ENCODE measurements at regions not wholly inside any gene's neighbourhood (a gene's known extent, or its start where the extent isn't known, plus 50 kb on each side); places are given as distances from the start of the nearest gene placed in this dataset.

DNA sequence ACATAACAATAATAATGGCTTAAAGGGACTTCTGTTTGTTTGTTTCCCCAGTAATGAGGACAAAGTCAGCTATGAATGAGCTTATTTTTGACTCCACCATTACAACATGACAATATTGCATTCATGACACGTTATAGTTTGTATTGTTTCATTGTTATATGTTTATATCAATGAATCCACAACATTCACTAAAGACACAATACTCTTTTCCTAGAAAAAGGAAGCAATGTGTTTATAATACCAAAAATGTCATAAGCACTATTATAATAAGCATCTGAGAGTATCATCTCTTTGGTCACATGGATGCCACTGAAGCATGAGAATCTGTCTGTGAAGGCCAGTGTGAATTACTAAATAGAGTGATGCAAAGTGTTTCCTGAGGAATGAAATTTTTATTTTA, 1026.9 kb upstream of the C9orf72 start:
- Histone ChIP-seq H3K9ac (ENCODE audit: insufficient read length, low read depth) (no peak overlapping the region), H3K4me1 (ENCODE audit: insufficient read depth, insufficient read length) (no peaks in the 10 kb centered on the region), H3K36me3 (ENCODE audit: insufficient read depth, insufficient read length, low read length) (no peaks in the 10 kb centered on the region), H3K27me3 (ENCODE audit: insufficient read depth, insufficient read length) (no peaks in the 10 kb centered on the region), H3K9me3 (ENCODE audit: insufficient read depth, low read length) (no peaks in the 10 kb centered on the region), H3K4me3 (ENCODE audit: insufficient read length, low read depth) (no peak overlapping the region)
- TF ChIP-seq YY1 (IDR thresholded peaks at IDR 0.05; ENCODE audit: insufficient read depth, insufficient read length), result no peak
- TF ChIP-seq SUZ12 (IDR thresholded peaks at IDR 0.05; ENCODE audit: extremely low read depth, insufficient read depth, insufficient read length), result no peak
- TF ChIP-seq ZNF274 (IDR thresholded peaks at IDR 0.05; ENCODE audit: low read depth, low read length), result no peak
- DNase-seq (ENCODE audit: low read depth, low spot score), result no peak

DNA sequence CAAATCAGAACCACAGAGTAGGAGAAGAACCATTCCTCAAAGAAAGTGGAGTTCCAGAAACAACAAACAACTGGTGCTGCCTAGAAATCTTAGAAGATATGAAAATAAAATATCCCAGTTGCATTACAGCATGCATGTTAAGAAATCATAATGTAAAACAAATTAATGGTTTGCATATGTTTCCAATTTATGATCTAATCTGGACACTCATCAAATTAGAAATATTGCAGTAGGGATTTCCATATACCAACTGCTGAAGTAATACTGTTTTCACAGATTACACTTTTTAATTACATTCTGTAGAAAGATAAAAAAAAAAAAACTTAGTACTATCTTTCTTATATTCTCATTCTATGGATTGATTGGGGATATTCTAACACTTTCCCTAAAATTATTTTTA, 1034.6 kb upstream of the C9orf72 start:
- Histone ChIP-seq H3K27me3 (ENCODE audit: insufficient read depth, insufficient read length) (no peaks in the 10 kb centered on the region), H3K36me3 (ENCODE audit: insufficient read depth, insufficient read length, low read length) (no peaks in the 10 kb centered on the region), H3K9ac (ENCODE audit: insufficient read length, low read depth) (no peak overlapping the region), H3K4me3 (ENCODE audit: insufficient read length, low read depth) (no peak overlapping the region), H3K4me1 (ENCODE audit: insufficient read depth, insufficient read length) (no peaks in the 10 kb centered on the region), H3K9me3 (ENCODE audit: insufficient read depth, low read length) (no peaks in the 10 kb centered on the region)
- no peak for DNase-seq (ENCODE audit: low read depth, low spot score)
- no peak for TF ChIP-seq YY1 (IDR thresholded peaks at IDR 0.05; ENCODE audit: insufficient read depth, insufficient read length)
- TF ChIP-seq SUZ12 (IDR thresholded peaks at IDR 0.05; ENCODE audit: extremely low read depth, insufficient read depth, insufficient read length), result no peak
- TF ChIP-seq ZNF274 (IDR thresholded peaks at IDR 0.05; ENCODE audit: low read depth, low read length), result no peak

DNA sequence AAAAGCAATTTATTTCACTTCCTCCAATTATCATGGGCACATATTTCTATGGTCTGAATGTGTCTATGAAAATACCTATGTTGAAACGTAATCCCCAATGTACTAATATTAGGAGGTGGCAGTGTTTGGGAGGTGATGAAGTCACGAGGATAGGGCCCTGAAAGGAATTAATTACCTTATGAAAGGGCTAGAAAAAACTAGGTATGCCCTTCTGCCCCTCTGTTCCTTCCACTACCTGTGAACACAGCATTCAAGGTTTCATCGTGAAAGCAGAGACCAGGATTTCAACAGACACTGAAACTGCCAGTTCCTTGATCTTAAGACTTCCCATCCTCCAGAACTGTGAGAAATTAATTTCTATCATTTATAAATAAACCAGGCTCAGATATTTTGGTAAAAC, 1037.1 kb upstream of the C9orf72 start:
- H3K27me3 ChIP-seq (ENCODE audit: insufficient read depth, insufficient read length), result no peaks in the 10 kb centered on the region
- H3K4me1 ChIP-seq (ENCODE audit: insufficient read depth, insufficient read length), result no peaks in the 10 kb centered on the region
- no peak overlapping the region for H3K4me3 ChIP-seq (ENCODE audit: insufficient read length, low read depth)
- no peak overlapping the region for H3K9ac ChIP-seq (ENCODE audit: insufficient read length, low read depth)
- TF ChIP-seq YY1 (IDR thresholded peaks at IDR 0.05; ENCODE audit: insufficient read depth, insufficient read length) (no peak), SUZ12 (IDR thresholded peaks at IDR 0.05; ENCODE audit: extremely low read depth, insufficient read depth, insufficient read length) (no peak), ZNF274 (IDR thresholded peaks at IDR 0.05; ENCODE audit: low read depth, low read length) (no peak)
- no peaks in the 10 kb centered on the region for H3K9me3 ChIP-seq (ENCODE audit: insufficient read depth, low read length)
- no peak for DNase-seq (ENCODE audit: low read depth, low spot score)
- no peaks in the 10 kb centered on the region for H3K36me3 ChIP-seq (ENCODE audit: insufficient read depth, insufficient read length, low read length)

DNA sequence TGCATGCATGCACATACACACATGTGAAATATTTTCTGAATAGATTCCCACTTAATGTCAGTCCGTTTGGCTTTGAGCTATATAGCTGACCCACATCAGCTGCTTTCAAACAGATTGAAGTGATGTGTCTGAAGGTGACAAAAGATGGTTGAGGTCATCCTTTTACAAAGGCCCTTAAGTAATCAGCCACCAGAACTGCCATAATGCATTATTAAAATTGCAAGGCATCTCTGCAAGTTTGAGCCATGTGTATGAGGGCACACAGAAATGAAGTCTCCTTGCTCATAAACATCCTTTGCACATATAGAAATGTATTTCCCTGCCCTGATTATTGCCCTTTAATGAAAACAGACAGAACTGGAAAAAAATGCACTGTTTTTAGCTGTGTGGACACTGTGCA, 1043.0 kb upstream of the C9orf72 start:
- Histone ChIP-seq H3K27me3 (ENCODE audit: insufficient read depth, insufficient read length) (no peaks in the 10 kb centered on the region), H3K9ac (ENCODE audit: insufficient read length, low read depth) (no peak overlapping the region), H3K9me3 (ENCODE audit: insufficient read depth, low read length) (no peaks in the 10 kb centered on the region), H3K4me3 (ENCODE audit: insufficient read length, low read depth) (no peak overlapping the region), H3K36me3 (ENCODE audit: insufficient read depth, insufficient read length, low read length) (no peaks in the 10 kb centered on the region), H3K4me1 (ENCODE audit: insufficient read depth, insufficient read length) (no peaks in the 10 kb centered on the region)
- no peak for DNase-seq (ENCODE audit: low read depth, low spot score)
- TF ChIP-seq ZNF274 (IDR thresholded peaks at IDR 0.05; ENCODE audit: low read depth, low read length) (no peak), YY1 (IDR thresholded peaks at IDR 0.05; ENCODE audit: insufficient read depth, insufficient read length) (no peak), SUZ12 (IDR thresholded peaks at IDR 0.05; ENCODE audit: extremely low read depth, insufficient read depth, insufficient read length) (no peak)

DNA sequence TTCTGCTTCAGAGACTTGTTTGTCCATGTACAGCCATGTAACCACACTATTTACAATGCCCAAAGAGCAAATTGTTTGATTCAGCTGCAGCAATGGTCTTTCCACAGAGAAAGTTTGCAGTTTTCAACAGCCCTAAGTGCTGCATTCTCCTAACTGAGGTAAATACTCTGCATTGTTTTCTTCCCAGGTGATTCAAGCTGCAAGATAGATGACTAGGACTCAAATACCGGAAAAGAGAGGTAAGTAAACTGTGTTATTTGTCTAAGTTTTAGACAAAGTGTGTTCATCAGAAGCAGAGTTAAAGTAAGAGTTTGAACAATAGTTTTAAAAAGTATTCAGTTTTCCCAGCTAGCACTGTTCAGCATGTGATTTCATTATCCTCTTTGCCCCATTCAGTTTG, 1046.7 kb upstream of the C9orf72 start:
- Histone ChIP-seq H3K9me3 (ENCODE audit: insufficient read depth, low read length) (no peaks in the 10 kb centered on the region), H3K9ac (ENCODE audit: insufficient read length, low read depth) (no peak overlapping the region), H3K27me3 (ENCODE audit: insufficient read depth, insufficient read length) (no peaks in the 10 kb centered on the region), H3K4me1 (ENCODE audit: insufficient read depth, insufficient read length) (no peaks in the 10 kb centered on the region), H3K4me3 (ENCODE audit: insufficient read length, low read depth) (no peak overlapping the region), H3K36me3 (ENCODE audit: insufficient read depth, insufficient read length, low read length) (no peaks in the 10 kb centered on the region)
- DNase-seq (ENCODE audit: low read depth, low spot score), result no peak
- no peak for TF ChIP-seq YY1 (IDR thresholded peaks at IDR 0.05; ENCODE audit: insufficient read depth, insufficient read length)
- no peak for TF ChIP-seq ZNF274 (IDR thresholded peaks at IDR 0.05; ENCODE audit: low read depth, low read length)
- no peak for TF ChIP-seq SUZ12 (IDR thresholded peaks at IDR 0.05; ENCODE audit: extremely low read depth, insufficient read depth, insufficient read length)

DNA sequence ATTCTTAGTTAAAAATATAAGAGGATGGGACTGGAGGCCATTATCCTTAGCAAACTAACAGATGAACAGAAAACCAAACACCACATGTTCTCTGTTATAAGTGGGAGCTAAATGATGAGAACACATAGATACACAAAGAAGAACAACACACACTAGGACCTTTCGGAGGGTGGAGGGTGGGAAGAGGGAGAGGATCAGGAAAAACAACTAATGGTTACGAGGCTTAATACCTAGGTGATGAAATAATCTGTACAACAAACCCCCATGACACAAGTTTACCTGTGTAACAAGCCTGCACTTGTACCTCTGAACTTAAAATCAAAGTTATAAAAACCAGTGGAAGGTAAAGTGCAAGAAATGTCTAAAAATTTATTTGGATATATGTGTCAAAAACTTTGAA, 1047.4 kb upstream of the C9orf72 start:
- H3K9ac ChIP-seq (ENCODE audit: insufficient read length, low read depth), result no peak overlapping the region
- no peaks in the 10 kb centered on the region for H3K27me3 ChIP-seq (ENCODE audit: insufficient read depth, insufficient read length)
- no peak for TF ChIP-seq ZNF274 (IDR thresholded peaks at IDR 0.05; ENCODE audit: low read depth, low read length)
- no peak for TF ChIP-seq SUZ12 (IDR thresholded peaks at IDR 0.05; ENCODE audit: extremely low read depth, insufficient read depth, insufficient read length)
- no peaks in the 10 kb centered on the region for H3K9me3 ChIP-seq (ENCODE audit: insufficient read depth, low read length)
- DNase-seq (ENCODE audit: low read depth, low spot score), result no peak
- no peaks in the 10 kb centered on the region for H3K4me1 ChIP-seq (ENCODE audit: insufficient read depth, insufficient read length)
- H3K4me3 ChIP-seq (ENCODE audit: insufficient read length, low read depth), result no peak overlapping the region
- H3K36me3 ChIP-seq (ENCODE audit: insufficient read depth, insufficient read length, low read length), result no peaks in the 10 kb centered on the region

DNA sequence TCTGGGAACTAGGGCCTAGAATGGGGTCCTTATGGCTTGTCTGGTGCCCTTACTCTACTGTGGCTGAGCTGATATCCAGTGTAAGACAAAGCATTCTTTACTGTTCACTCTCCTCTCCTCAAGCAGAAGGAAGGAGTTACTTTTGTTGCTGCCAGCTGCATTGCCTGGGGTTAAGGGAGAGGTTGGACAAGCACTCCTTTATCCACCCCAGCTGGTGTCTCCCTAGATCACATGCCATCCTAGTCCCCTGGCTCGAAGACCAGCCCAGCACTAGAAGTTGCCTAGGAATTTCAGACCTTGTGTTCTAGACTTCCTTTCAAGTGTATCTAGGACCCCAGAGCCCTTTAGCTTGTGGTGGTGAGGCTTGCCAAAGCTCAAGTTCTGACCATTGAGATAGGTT, 1051.5 kb upstream of the C9orf72 start:
- no peak overlapping the region for H3K9ac ChIP-seq (ENCODE audit: insufficient read length, low read depth)
- TF ChIP-seq ZNF274 (IDR thresholded peaks at IDR 0.05; ENCODE audit: low read depth, low read length) (no peak), YY1 (IDR thresholded peaks at IDR 0.05; ENCODE audit: insufficient read depth, insufficient read length) (no peak), SUZ12 (IDR thresholded peaks at IDR 0.05; ENCODE audit: extremely low read depth, insufficient read depth, insufficient read length) (no peak)
- H3K36me3 ChIP-seq (ENCODE audit: insufficient read depth, insufficient read length, low read length), result no peaks in the 10 kb centered on the region
- H3K27me3 ChIP-seq (ENCODE audit: insufficient read depth, insufficient read length), result no peaks in the 10 kb centered on the region
- H3K9me3 ChIP-seq (ENCODE audit: insufficient read depth, low read length), result no peaks in the 10 kb centered on the region
- H3K4me1 ChIP-seq (ENCODE audit: insufficient read depth, insufficient read length), result no peaks in the 10 kb centered on the region
- no peak overlapping the region for H3K4me3 ChIP-seq (ENCODE audit: insufficient read length, low read depth)
- no peak for DNase-seq (ENCODE audit: low read depth, low spot score)

DNA sequence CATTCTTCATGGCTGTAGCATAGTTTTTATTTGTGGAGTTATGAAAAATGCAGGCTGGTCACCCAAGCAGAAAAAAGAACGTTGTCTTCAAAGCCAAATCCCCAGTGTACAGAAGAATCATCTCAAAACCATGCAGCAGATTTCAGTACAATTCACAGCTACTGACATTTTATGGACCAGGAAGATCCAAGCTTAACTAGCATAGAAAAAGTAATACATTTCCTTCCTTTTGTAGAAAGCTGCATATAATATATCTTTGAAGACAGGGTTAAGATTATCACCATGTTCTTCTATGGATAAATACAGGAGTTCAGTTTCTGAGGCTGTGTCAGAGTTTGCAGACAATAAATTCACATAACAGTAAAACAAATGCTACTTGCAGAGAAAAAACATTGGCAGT, 1054.8 kb upstream of the C9orf72 start:
- Histone ChIP-seq H3K4me3 (ENCODE audit: insufficient read length, low read depth) (no peak overlapping the region), H3K9ac (ENCODE audit: insufficient read length, low read depth) (no peak overlapping the region), H3K27me3 (ENCODE audit: insufficient read depth, insufficient read length) (no peaks in the 10 kb centered on the region), H3K36me3 (ENCODE audit: insufficient read depth, insufficient read length, low read length) (no peaks in the 10 kb centered on the region), H3K9me3 (ENCODE audit: insufficient read depth, low read length) (no peaks in the 10 kb centered on the region), H3K4me1 (ENCODE audit: insufficient read depth, insufficient read length) (no peaks in the 10 kb centered on the region)
- DNase-seq (ENCODE audit: low read depth, low spot score), result no peak
- no peak for TF ChIP-seq SUZ12 (IDR thresholded peaks at IDR 0.05; ENCODE audit: extremely low read depth, insufficient read depth, insufficient read length)
- no peak for TF ChIP-seq ZNF274 (IDR thresholded peaks at IDR 0.05; ENCODE audit: low read depth, low read length)
- no peak for TF ChIP-seq YY1 (IDR thresholded peaks at IDR 0.05; ENCODE audit: insufficient read depth, insufficient read length)

Data from NT2/D1 (cell line).